ENCODE measurements at regions not wholly inside any gene's neighbourhood (a gene's known extent, or its start where the extent isn't known, plus 50 kb on each side); places are given as distances from the start of the nearest gene placed in this dataset.
"Not testable (repeated sequence)": the region's sequence is repeated elsewhere in the genome, so short reads cannot be mapped to it uniquely, and the experiment has no call there.

DNA sequence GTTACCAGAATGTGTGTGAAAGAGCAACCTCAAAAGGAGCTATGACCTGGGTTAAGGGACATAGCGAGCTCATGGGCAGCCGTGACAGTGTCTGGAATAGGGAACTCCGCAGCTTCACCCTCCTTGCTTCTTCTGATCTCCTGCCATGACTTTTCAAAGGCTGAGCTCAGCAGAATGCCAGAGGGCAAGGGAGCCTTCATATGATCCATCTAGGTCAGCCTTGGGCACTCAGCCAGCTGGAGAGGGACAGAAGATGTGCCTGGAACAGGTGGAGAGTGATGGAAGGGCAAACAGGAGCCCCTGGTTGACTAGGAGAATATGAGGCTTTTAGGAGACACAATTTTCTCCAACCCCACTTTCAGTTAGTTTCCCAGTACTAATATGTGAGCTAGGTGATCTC lies 352.8 kb upstream of the FRG2C start:
- TF ChIP-seq, protein P1, sequence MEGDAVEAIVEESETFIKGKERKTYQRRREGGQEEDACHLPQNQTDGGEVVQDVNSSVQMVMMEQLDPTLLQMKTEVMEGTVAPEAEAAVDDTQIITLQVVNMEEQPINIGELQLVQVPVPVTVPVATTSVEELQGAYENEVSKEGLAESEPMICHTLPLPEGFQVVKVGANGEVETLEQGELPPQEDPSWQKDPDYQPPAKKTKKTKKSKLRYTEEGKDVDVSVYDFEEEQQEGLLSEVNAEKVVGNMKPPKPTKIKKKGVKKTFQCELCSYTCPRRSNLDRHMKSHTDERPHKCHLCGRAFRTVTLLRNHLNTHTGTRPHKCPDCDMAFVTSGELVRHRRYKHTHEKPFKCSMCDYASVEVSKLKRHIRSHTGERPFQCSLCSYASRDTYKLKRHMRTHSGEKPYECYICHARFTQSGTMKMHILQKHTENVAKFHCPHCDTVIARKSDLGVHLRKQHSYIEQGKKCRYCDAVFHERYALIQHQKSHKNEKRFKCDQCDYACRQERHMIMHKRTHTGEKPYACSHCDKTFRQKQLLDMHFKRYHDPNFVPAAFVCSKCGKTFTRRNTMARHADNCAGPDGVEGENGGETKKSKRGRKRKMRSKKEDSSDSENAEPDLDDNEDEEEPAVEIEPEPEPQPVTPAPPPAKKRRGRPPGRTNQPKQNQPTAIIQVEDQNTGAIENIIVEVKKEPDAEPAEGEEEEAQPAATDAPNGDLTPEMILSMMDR (conservative IDR thresholded peaks at IDR 0.05; ENCODE audit: low read length), result not testable (repeated sequence)
- not testable (repeated sequence) for TF ChIP-seq EZH2phosphoT487 (IDR thresholded peaks at IDR 0.05; ENCODE audit: borderline replicate concordance, low read depth, low read length)
